GM23338 (cell line): ENCODE measurements at regions not wholly inside any gene's neighbourhood (a gene's known extent, or its start where the extent isn't known, plus 50 kb on each side); places are given as distances from the start of the nearest gene placed in this dataset.

ENCODE experiments used
- ATAC-seq: fragments of 200-7000 bp; cut with Tn5 transposase; 3 replicates; pipeline ENCODE4 v1.9.1; 2020
- DNase-seq: peaks from one replicate; pipeline ENCODE4 v3.0.0-alpha.2; 2015; ENCODE audit warnings: low spot score
- H2AFZ ChIP-seq: fragments of 200-600 bp; sonication (generic); 2 replicates; pipeline ENCODE4 v1.8.0; 2016; ENCODE audit warnings: antibody characterized with exemption, mild to moderate bottlenecking, moderate library complexity
- H3F3A ChIP-seq: fragments of 200-600 bp; sonication (generic); replicated peaks from 2 replicates; pipeline ENCODE4 v1.8.0; 2017; ENCODE audit warnings: antibody characterized with exemption, mixed run types, low read depth
- H3K27ac ChIP-seq: fragments of 200-600 bp; sonication (generic); 2 replicates; pipeline ENCODE4 v1.6.1; 2016; ENCODE audit warnings: low read depth
- H3K27me3 ChIP-seq: fragments of 200-600 bp; sonication (generic); 2 replicates; pipeline ENCODE4 v1.8.0; 2016; ENCODE audit warnings: mild to moderate bottlenecking, mixed run types, moderate library complexity; ENCODE audit not compliant: insufficient read depth
- H3K36me3 ChIP-seq: fragments of 200-600 bp; sonication (generic); 2 replicates; pipeline ENCODE4 v1.8.0; 2016; ENCODE audit warnings: mild to moderate bottlenecking; ENCODE audit not compliant: insufficient read depth
- H3K4me1 ChIP-seq: fragments of 200-600 bp; sonication (generic); 2 replicates; pipeline ENCODE4 v1.8.0; 2016; ENCODE audit warnings: mild to moderate bottlenecking, moderate library complexity; ENCODE audit not compliant: insufficient read depth
- H3K4me2 ChIP-seq: fragments of 200-600 bp; sonication (generic); 2 replicates; pipeline ENCODE4 v1.7.1; 2017; ENCODE audit warnings: mixed run types
- H3K4me3 ChIP-seq: fragments of 200-600 bp; sonication (generic); 2 replicates; pipeline ENCODE4 v1.6.1; 2016; ENCODE audit warnings: mixed run types
- H3K79me2 ChIP-seq: fragments of 200-600 bp; sonication (generic); replicated peaks from 2 replicates; pipeline ENCODE4 v1.8.0; 2017; ENCODE audit warnings: mild to moderate bottlenecking; ENCODE audit not compliant: insufficient read depth
- H3K9me2 ChIP-seq: fragments of 200-600 bp; sonication (generic); 2 replicates; pipeline ENCODE4 v1.8.0; 2017; ENCODE audit not compliant: insufficient read depth
- H4K20me1 ChIP-seq: fragments of 200-600 bp; sonication (generic); replicated peaks from 2 replicates; pipeline ENCODE4 v1.8.0; 2017; ENCODE audit warnings: mild to moderate bottlenecking; ENCODE audit not compliant: insufficient read depth
- H3K27ac Mint-ChIP-seq: 2 replicates; pipeline ENCODE4 v1.8.0; 2020; ENCODE audit warnings: inconsistent platforms, mild to moderate bottlenecking, moderate library complexity, mixed read lengths
- H3K27me3 Mint-ChIP-seq: 3 replicates; pipeline ENCODE4 v1.8.0; 2022; ENCODE audit warnings: low read depth, mild to moderate bottlenecking, moderate library complexity, mixed read lengths, inconsistent platforms; ENCODE audit not compliant: insufficient read depth, poor library complexity
- H3K36me3 Mint-ChIP-seq: 3 replicates; pipeline ENCODE4 v1.8.0; 2021; ENCODE audit warnings: low read depth, mild to moderate bottlenecking, inconsistent platforms, moderate library complexity, mixed read lengths
- H3K4me1 Mint-ChIP-seq: 3 replicates; pipeline ENCODE4 v1.8.0; 2020; ENCODE audit warnings: mild to moderate bottlenecking, inconsistent platforms, mixed read lengths
- H3K4me3 Mint-ChIP-seq: 3 replicates; pipeline ENCODE4 v1.8.0; 2021; ENCODE audit warnings: moderate library complexity, mild to moderate bottlenecking, inconsistent platforms, mixed read lengths
- H3K9me3 Mint-ChIP-seq: 3 replicates; pipeline ENCODE4 v1.8.0; 2020; ENCODE audit warnings: moderate library complexity, mild to moderate bottlenecking, inconsistent platforms, mixed read lengths
- CREB1 ChIP-seq: fragments of 250-450 bp; sonication (Bioruptor Pico); IDR thresholded peaks from 2 replicates; pipeline ENCODE4 v1.5.0; 2020; ENCODE audit warnings: low read depth, mild to moderate bottlenecking, moderate library complexity
- EZH2 ChIP-seq: fragments of 200-600 bp; sonication (generic); IDR thresholded peaks from one replicate; pipeline ENCODE4 v1.8.0; 2017; ENCODE audit warnings: antibody characterized with exemption, mild to moderate bottlenecking, low read depth; ENCODE audit not compliant: unreplicated experiment
- EZH2phosphoT487 ChIP-seq: fragments of 200-600 bp; sonication (generic); IDR thresholded peaks from one replicate; pipeline ENCODE4 v1.8.1; 2018; ENCODE audit warnings: antibody characterized with exemption; ENCODE audit not compliant: unreplicated experiment
- JUNB ChIP-seq: IDR thresholded peaks from one replicate; pipeline ENCODE4 v1.6.1; 2016; ENCODE audit warnings: antibody characterized with exemption; ENCODE audit not compliant: unreplicated experiment
- NANOG ChIP-seq: IDR thresholded peaks from 2 replicates; pipeline ENCODE4 v1.6.1; 2016; ENCODE audit warnings: antibody characterized with exemption, borderline replicate concordance
- POLR2AphosphoS5 ChIP-seq: IDR thresholded peaks from 2 replicates; pipeline ENCODE4 v1.6.1; 2016; ENCODE audit warnings: antibody characterized with exemption, low read depth
- STAT1 ChIP-seq: IDR thresholded peaks from one replicate; pipeline ENCODE4 v1.6.1; 2016; ENCODE audit warnings: antibody characterized with exemption; ENCODE audit not compliant: unreplicated experiment
- ZNF114 ChIP-seq: fragments of 250-450 bp; sonication (Bioruptor Pico); IDR thresholded peaks from 2 replicates; pipeline ENCODE4 v1.5.0; 2020; ENCODE audit warnings: mild to moderate bottlenecking, moderate library complexity
- ZNF331 ChIP-seq: fragments of 250-450 bp; sonication (Bioruptor Pico); IDR thresholded peaks from 2 replicates; pipeline ENCODE4 v1.5.0; 2020; ENCODE audit warnings: low read depth, mild to moderate bottlenecking, moderate library complexity
- TF ChIP-seq, protein P1 (sequence below): IDR thresholded peaks from one replicate; pipeline ENCODE4 v1.6.1; 2018; ENCODE audit warnings: antibody characterized with exemption; ENCODE audit not compliant: unreplicated experiment
- TF ChIP-seq, protein P2 (sequence below): IDR thresholded peaks from 2 replicates; pipeline ENCODE4 v1.6.1; 2016; ENCODE audit warnings: antibody characterized with exemption
- TF ChIP-seq, protein P3 (sequence below), 2 experiments: fragments of 200-600 bp in 1 of 2; sonication (generic) in 1 of 2; conservative IDR thresholded peaks; 2 replicates each; pipeline versions ENCODE4 v1.5.1 to v1.6.1; 2016 to 2017; ENCODE audit warnings: antibody characterized with exemption in 2 of 2, low read depth in 2 of 2, mild to moderate bottlenecking in 2 of 2, moderate library complexity in 1 of 2

DNA sequence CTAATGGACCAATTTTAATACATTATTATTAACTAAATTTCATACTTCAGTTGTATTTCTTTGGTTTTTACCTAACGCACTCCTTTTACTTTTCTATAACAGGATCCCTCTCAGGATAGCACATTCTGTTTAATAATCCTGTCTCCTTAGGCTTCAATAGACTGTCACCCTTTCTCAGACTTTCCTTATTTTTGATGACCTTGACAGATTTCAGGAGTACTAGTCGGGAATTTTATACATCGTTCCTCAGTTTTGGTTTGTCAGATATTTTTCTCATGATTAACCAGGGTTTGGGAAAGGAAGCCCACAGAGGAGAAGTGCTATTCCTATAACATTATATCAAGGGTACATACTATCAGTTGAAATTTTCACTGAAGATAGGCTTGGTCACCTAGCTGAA lies 768.0 kb upstream of the GJE1 start:
- no peaks in the 10 kb centered on the region for H3K36me3 ChIP-seq
- no peak overlapping the region for H2AFZ ChIP-seq
- Mint-ChIP-seq H3K4me3 (no peak overlapping the region), H3K27me3 (no peaks in the 10 kb centered on the region), H3K36me3 (peaks cover 2% of the 10 kb centered on the region; the same call in 2 of the 3 replicates), H3K4me1 (no peaks in the 10 kb centered on the region), H3K9me3 (peaks cover 13% of the 10 kb centered on the region; the same call in 2 of the 3 replicates), H3K27ac (no peak overlapping the region)
- ATAC-seq (no peak), DNase-seq (no peak)
- H3K79me2 ChIP-seq, result no peaks in the 10 kb centered on the region
- H4K20me1 ChIP-seq, result no peaks in the 10 kb centered on the region
- no peaks in the 10 kb centered on the region for H3K27me3 ChIP-seq
- H3K4me2 ChIP-seq, result no peak overlapping the region
- TF ChIP-seq STAT1, result no peak
- TF ChIP-seq ZNF331 (CRISPR knock-in tag), result no peak
- TF ChIP-seq JUNB, result no peak
- H3K27ac ChIP-seq, result no peak overlapping the region
- 0 out of 2 replicates have a peak, but pooled peaks cover 4% of the 10 kb centered on the region for H3K9me2 ChIP-seq
- no peaks in the 10 kb centered on the region for H3F3A ChIP-seq
- H3K4me3 ChIP-seq, result no peak overlapping the region
- H3K4me1 ChIP-seq, result no peaks in the 10 kb centered on the region

DNA sequence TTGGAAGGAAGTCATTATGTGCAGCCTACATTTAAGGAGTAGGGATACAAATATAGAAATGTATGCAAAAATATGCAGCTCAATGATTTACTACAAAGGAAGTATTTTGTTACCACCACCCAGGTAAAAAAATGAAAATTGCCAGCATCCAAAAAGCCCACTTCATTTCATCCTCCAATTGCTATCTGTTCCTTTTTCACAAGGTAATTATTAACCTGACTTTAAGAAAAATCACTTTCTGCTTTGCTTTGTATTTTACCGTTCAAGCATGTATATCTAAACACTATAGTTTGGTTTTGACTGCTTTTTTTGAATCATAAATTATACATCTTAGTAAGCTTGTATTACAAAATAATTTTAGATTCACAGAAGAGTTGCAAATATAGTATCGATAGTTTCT lies 768.5 kb upstream of the GJE1 start:
- no peak overlapping the region for H3K27ac Mint-ChIP-seq
- peaks cover 10% of the 10 kb centered on the region; the same call in 2 of the 3 replicates for H3K9me3 Mint-ChIP-seq
- ATAC-seq (no peak), DNase-seq (no peak)
- Histone ChIP-seq H3K4me1 (no peaks in the 10 kb centered on the region), H2AFZ (no peak overlapping the region), H3K27ac (no peak overlapping the region), H3K27me3 (no peaks in the 10 kb centered on the region), H3K4me2 (no peak overlapping the region), H3K9me2 (0 out of 2 replicates have a peak, but pooled peaks cover 4% of the 10 kb centered on the region), H3K79me2 (no peaks in the 10 kb centered on the region), H3K4me3 (no peak overlapping the region), H3F3A (no peaks in the 10 kb centered on the region), H3K36me3 (no peaks in the 10 kb centered on the region), H4K20me1 (no peaks in the 10 kb centered on the region)
- no peak overlapping the region for H3K4me3 Mint-ChIP-seq
- H3K27me3 Mint-ChIP-seq, result no peaks in the 10 kb centered on the region
- H3K4me1 Mint-ChIP-seq, result no peaks in the 10 kb centered on the region
- H3K36me3 Mint-ChIP-seq, result peaks cover 2% of the 10 kb centered on the region; the same call in 2 of the 3 replicates
- TF ChIP-seq CREB1 (no peak), ZNF331 (CRISPR knock-in tag) (no peak), EZH2phosphoT487 (no peak), JUNB (no peak), NANOG (no peak), ZNF114 (no peak), STAT1 (no peak), POLR2AphosphoS5 (no peak), EZH2 (no peak)
- TF ChIP-seq, protein P1, sequence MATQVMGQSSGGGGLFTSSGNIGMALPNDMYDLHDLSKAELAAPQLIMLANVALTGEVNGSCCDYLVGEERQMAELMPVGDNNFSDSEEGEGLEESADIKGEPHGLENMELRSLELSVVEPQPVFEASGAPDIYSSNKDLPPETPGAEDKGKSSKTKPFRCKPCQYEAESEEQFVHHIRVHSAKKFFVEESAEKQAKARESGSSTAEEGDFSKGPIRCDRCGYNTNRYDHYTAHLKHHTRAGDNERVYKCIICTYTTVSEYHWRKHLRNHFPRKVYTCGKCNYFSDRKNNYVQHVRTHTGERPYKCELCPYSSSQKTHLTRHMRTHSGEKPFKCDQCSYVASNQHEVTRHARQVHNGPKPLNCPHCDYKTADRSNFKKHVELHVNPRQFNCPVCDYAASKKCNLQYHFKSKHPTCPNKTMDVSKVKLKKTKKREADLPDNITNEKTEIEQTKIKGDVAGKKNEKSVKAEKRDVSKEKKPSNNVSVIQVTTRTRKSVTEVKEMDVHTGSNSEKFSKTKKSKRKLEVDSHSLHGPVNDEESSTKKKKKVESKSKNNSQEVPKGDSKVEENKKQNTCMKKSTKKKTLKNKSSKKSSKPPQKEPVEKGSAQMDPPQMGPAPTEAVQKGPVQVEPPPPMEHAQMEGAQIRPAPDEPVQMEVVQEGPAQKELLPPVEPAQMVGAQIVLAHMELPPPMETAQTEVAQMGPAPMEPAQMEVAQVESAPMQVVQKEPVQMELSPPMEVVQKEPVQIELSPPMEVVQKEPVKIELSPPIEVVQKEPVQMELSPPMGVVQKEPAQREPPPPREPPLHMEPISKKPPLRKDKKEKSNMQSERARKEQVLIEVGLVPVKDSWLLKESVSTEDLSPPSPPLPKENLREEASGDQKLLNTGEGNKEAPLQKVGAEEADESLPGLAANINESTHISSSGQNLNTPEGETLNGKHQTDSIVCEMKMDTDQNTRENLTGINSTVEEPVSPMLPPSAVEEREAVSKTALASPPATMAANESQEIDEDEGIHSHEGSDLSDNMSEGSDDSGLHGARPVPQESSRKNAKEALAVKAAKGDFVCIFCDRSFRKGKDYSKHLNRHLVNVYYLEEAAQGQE, result no peak
- TF ChIP-seq, protein P2, sequence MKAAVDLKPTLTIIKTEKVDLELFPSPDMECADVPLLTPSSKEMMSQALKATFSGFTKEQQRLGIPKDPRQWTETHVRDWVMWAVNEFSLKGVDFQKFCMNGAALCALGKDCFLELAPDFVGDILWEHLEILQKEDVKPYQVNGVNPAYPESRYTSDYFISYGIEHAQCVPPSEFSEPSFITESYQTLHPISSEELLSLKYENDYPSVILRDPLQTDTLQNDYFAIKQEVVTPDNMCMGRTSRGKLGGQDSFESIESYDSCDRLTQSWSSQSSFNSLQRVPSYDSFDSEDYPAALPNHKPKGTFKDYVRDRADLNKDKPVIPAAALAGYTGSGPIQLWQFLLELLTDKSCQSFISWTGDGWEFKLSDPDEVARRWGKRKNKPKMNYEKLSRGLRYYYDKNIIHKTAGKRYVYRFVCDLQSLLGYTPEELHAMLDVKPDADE, result no peak
- TF ChIP-seq, protein P3, sequence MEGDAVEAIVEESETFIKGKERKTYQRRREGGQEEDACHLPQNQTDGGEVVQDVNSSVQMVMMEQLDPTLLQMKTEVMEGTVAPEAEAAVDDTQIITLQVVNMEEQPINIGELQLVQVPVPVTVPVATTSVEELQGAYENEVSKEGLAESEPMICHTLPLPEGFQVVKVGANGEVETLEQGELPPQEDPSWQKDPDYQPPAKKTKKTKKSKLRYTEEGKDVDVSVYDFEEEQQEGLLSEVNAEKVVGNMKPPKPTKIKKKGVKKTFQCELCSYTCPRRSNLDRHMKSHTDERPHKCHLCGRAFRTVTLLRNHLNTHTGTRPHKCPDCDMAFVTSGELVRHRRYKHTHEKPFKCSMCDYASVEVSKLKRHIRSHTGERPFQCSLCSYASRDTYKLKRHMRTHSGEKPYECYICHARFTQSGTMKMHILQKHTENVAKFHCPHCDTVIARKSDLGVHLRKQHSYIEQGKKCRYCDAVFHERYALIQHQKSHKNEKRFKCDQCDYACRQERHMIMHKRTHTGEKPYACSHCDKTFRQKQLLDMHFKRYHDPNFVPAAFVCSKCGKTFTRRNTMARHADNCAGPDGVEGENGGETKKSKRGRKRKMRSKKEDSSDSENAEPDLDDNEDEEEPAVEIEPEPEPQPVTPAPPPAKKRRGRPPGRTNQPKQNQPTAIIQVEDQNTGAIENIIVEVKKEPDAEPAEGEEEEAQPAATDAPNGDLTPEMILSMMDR (conservative IDR thresholded peaks at IDR 0.05; ENCODE audit: low read depth in 2 of 2), result no peak
